HG02763 (cell line): ENCODE measurements at regions not wholly inside any gene's neighbourhood (a gene's known extent, or its start where the extent isn't known, plus 50 kb on each side); places are given as distances from the start of the nearest gene placed in this dataset.
"Not testable (repeated sequence)": the region's sequence is repeated elsewhere in the genome, so short reads cannot be mapped to it uniquely, and the experiment has no call there.

Experiments used
- ATAC-seq: cut with Tn5 transposase; IDR thresholded peaks from one replicate; pipeline ENCODE4 v1.9.1; 2021; ENCODE audit warnings: mild to moderate bottlenecking, moderate library complexity; ENCODE audit not compliant: unreplicated experiment

GRCh38 chr4:3865986-3866812, 100.0 kb downstream of the ADRA2C start:
- ATAC-seq: no peak

- no peak for ATAC-seq
Observed at GRCh38 chr4:3866813-3867129, 100.6 kb downstream of the ADRA2C start.

- ATAC-seq: no peak
Observed at GRCh38 chr4:3867403-3868100, 101.4 kb downstream of the ADRA2C start.

- no peak for ATAC-seq
Observed at GRCh38 chr4:3868211-3869173, 102.3 kb downstream of the ADRA2C start.

- ATAC-seq: no peak
Observed at GRCh38 chr4:3869174-3869572, 103.0 kb downstream of the ADRA2C start.

GRCh38 chr4:3869661-3870566, 103.7 kb downstream of the ADRA2C start:
- ATAC-seq: no peak

- ATAC-seq: no peak
Observed at GRCh38 chr4:3870567-3870962, 104.4 kb downstream of the ADRA2C start.

GRCh38 chr4:3871181-3871852, 105.1 kb downstream of the ADRA2C start:
- no peak for ATAC-seq

- no peak for ATAC-seq
Observed at GRCh38 chr4:3871881-3872833, 106.0 kb downstream of the ADRA2C start.

- ATAC-seq: no peak
Observed at GRCh38 chr4:3872834-3873313, 106.7 kb downstream of the ADRA2C start.

GRCh38 chr4:3873408-3874027, 107.3 kb downstream of the ADRA2C start:
- no peak for ATAC-seq

- ATAC-seq: no peak
Observed at GRCh38 chr4:3874028-3874415, 107.8 kb downstream of the ADRA2C start.

GRCh38 chr4:3874525-3875110, 108.4 kb downstream of the ADRA2C start:
- ATAC-seq: no peak

GRCh38 chr4:3875466-3875865, 109.3 kb downstream of the ADRA2C start:
- no peak for ATAC-seq

GRCh38 chr4:3876057-3876845, 110.1 kb downstream of the ADRA2C start:
- ATAC-seq: not testable (repeated sequence)

- ATAC-seq: no peak
Observed at GRCh38 chr4:3877236-3877635, 111.1 kb downstream of the ADRA2C start.

GRCh38 chr4:3877868-3878267, 111.7 kb downstream of the ADRA2C start:
- no peak for ATAC-seq
